HG03097 (cell line): ENCODE measurements at regions not wholly inside any gene's neighbourhood (a gene's known extent, or its start where the extent isn't known, plus 50 kb on each side); places are given as distances from the start of the nearest gene placed in this dataset.

ENCODE experiments used
- ATAC-seq: cut with Tn5 transposase; IDR thresholded peaks from one replicate; pipeline ENCODE4 v1.9.1; 2021; ENCODE audit not compliant: unreplicated experiment, low FRiP score

DNA sequence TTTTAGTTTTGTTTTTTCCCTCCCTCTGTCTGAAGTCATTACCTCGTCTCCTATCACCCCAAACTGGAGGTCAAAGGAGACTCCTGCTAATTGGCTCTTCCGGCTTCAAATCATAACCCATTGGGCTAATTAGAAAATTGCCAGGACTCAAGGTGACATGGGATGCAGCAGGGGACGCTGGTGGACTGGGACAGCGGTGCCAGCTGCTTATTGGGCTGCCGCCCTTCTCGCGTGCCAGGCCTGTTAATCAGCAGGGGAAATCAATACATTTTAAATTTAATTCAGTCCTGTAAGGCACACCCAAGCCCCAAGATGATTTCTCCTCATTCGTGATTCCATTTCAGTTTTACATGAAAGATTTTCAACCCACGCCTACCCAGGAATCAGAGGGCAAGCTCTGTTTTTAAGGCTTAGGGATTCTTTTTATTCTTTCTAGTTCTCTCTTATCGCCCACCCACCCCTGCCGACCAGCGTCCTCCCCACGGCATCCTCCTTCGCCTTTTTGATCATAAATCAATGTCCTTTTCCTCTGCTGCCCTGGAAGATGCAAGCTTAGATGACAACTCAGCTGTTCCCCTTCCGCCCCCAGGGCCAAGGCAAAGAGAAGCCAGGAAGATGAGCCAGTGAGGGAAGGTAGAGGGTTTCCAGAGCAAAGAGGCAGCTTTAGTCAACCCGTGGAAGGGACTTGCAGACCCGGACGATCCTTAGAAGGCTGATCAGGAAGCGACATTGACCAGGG is 329.6 kb downstream of the UACA start:
- no peak for ATAC-seq

DNA sequence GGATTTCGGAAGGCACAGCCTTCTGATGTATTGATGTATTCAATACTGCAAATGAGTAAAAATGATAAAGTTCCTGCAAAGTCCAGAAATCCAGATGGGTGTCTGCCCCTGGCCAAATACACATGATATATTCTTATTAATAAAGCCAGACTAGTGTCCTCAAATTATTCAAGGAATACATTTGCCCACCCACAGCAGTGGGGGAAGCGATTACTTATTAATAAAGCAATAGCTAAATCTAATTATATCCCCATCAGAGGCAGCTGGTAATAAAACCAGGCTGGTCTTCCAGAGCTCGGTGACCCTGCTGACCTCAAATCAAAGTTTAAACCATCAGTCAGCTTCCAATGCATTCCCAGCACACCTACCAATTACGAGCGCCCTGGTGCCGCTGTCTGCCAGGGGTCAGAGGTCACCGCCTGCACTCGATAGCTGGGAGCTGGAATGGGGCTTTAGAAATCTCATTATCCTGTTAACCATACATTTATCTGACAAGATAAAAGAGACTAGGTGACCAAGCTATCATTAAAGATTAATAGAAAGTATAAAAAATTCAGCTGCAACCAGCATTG is 330.3 kb downstream of the UACA start:
- ATAC-seq, result no peak

DNA sequence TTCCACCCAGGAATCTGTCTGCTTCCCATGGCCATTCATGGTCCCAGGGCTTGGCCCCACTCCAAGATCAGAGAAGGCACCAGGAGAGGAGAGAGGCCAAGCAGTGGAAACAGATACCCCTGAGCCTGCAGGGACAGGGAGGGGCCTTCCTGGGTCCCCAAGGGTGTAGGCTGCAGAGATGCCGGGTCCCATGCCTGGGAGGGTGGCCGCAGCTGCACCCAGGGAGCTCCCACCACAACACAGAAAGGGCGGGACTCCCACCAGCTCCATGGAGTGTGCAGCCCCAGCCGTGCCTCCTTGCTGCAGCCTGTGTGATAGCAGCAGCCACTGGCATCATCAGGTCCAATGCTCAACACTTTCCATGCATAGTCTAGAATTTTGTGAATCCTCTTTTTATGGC is 331.5 kb downstream of the UACA start:
- ATAC-seq, result no peak

DNA sequence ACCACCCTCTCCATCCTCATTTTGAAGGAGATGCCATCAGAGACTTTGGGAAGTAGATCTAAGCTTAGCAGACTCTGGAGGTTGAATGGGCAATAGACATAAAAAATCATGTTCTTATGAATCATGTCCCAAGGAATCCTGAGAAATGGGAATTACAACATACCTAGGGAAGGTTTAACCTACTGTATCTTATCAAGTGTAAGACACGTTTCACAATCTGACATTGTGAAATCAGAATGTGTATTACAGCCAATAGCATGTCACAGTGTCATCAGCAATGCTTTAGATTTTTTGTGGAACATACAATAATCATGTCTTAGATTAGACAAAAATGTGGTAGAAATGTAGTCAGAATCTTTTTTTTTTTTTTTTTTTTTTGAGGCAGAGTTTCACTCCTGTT is 332.4 kb upstream of the TLE3 start:
- no peak for ATAC-seq

DNA sequence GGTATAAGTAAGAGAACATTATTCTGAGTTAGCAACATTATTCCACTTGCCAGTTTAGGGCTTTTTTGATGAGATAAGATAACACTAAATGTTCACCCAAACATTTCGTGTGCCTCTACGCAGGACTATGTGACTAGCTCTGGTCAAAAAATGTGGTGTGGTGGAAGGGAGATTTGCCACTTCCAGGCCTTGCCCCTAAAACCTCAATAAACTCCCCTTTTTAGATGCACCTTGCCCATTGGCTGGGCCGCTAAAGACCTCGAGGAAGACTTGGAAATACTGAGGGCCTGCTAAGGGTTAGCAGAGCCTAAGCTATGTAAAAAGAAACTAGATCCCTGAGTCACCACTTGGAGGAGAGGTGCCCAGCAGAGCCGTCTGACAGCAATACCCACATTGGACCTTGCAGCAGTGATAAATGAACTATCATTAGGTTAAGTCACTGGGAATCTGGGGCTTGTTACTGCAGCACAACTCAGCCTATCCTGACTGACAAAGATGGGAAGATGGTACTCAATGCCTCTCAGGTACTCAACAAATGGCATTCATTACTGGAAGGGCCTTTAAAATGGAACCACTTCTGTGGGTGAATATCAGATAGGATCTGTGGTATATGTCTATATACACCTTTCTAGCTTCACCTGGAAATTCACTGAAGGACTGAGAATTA is 331.5 kb upstream of the TLE3 start:
- ATAC-seq, result no peak

DNA sequence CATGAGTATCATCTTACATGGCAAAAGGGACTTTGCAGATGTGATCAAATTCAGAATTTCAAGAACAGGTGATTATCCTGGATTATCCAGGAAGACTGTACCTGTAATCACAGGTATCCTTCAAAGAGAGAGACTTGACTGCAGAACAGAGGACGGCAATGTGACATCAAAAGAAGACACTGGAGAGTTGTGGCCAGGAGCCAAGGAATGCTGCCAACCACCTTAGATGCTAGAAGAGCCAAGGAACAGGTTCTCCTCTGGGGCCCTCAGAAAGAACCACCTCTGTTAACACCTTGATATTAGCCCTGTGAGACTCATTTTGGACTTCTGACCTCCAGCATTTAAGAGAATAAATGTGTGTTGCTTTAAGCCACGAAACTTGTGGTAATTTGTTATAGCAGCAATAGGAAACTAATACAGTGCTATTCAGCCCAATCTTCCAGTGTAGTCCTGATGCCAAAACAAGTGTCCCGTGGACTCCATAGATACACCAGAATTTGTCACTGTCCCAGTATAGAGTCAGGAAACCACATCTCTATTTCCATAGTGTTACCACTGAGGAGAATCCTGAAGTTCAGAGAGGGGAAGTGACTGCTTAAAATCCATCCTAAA is 330.6 kb upstream of the TLE3 start:
- ATAC-seq, result no peak

DNA sequence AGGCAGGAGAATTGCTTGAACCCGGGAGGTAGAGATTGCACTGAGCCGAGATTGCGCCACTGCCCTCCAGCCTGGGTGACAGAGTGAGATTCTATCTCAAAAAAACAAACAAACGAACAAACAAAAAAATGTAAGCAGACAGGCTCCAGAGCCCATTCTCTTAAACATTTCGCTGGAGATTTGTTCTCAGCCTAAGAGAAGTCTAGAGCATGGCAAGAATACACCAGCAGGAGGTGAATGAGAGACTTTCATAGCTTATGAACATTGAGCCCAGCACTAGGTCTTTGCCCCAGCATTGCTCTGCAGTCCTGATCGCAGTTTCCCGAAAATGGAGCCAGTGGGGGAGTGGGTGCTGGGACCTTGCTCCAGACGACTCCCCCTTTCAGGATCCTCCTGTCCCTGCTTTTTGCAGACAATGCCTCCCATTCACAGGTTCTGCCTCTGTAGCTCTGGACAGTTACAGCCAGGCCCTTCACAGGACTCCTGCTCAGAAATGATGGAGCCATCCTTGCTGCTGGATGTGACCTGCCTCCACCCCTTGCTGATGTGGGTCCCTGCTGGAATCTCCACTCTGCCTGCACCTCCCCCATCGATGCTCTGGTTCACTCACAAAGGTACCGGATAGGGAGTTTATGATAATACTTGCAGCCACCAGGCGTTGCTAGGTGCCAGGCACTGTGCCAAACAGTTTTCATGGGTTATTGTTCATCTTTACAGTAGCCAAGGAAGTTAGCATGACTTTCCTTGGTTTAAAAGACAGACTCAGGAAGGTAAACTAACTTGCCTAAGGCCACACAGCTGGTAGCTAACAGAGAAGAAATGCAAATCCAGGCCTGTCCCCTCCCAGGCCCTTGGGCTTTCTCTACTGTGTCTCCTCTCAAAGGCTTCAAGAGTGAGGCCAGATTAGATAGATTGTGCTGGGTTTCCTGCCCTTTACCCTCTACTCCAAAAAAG is 329.7 kb upstream of the TLE3 start:
- ATAC-seq, result no peak

DNA sequence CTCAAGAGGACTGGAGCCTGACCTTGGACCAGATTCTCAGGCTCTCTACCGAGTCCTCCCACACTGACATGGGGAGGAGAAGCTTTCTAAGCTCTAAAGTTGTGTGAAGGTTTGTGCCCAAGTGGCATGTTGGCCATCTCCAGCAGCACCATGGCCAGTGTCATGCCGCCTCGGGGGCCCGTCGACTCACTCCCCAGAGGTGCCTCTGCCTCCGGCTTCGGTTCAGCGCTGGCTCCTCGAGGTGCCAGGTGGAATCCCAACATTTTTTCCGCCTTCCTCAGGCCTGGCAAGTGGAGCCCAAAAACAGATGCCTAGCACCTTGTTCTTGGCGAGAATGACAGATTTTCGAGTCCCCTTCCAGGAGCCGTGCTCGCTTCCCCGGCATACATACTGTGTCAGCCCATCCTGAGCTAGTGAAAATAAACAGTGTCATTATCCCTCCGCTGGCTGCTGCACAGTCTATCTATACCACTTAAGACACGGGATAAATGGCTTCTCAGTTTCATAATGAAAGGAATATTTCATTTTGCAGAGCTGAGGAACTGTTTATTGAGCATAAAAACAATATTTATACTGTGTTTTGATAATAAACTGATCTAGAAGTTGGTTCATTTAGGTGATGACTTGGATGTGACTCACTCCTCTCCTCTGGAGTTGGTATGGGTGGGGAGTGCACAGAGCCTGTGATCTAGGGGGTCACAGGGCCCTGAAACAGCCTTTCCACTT is 328.5 kb upstream of the TLE3 start:
- ATAC-seq, result no peak

DNA sequence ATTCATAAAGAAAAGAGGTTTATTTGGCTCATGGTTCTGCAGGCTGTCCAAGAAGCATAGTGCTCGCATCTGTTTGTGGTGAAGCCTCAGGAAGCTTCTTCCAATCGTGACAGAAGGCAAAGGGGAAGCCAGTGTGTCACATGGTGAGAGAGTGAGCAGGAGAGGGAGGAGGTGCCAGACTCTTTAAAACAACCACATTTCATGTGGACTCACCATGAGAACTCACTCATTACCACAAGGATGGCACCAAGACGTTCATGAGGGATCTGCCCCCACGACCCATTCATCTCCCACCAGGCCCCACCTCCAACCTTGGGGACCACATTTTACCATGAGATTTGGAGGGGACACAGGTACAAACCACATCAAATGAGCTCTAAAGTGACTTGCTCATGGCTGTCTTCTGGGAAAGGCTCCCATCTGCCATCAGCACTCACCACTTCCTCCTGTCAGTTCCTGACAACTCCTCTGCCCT is 327.3 kb upstream of the TLE3 start:
- ATAC-seq, result no peak

DNA sequence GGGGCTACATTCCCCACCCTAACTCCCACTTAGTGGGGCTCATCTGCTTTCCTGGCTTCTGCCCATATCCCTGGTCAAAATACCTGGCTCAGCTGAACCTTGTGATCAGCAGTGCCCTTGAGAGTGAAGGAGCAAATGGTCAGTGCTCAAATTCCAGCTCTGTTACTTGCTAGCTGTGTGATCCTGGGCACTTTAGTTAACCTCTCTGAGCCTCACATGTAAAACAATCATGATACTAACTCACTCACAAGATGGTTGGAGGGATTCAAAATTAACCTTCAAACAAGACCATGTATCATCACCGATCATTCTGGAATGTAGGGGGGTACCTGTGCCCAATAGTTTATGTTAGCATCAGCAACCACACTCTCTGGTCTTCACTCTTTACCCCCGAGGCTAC is 325.6 kb upstream of the TLE3 start:
- no peak for ATAC-seq

DNA sequence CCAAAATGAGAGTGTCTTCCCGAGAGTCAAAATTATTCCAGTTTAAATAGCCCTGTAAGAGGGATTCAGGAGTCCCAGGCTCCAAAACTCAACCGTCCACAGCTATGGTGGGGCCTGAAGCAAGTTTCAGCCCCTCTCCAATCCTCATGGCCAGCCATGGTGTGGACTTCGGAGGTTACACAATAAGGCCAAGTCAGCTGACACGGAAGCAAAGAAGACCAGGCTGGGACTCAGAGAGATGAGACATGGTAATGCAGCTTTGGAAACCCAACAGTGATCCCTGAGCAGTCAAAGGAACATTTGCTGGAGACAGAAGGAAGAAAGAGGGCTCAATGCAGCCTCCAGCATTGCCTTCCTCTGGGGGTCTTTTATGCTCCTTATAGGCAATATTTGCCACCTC is 324.6 kb upstream of the TLE3 start:
- ATAC-seq, result no peak

DNA sequence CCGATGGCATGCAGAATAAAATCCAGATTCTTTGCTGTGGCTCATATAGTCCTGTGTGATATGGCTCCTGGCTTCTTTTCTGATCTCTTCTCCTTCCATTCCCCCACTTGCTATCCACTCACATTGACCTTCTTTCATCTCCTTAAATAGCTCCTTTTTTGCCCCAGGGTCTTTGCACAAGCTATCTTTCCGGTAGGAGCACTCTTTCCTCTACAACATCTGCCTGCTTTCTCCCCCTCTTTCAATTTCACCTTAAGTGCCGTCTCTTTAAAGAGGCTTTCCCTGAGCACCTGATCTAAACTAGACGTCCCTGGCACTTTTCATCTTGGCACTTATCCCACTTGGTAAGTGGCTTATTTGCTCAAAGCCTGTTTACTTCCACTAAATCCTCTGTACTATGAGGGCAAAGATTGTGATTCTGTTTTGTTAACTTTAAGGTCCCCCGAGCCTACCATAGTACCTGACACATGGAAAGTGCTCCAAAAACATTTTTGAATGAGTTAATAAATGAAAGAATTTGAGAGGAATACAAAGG is 323.3 kb upstream of the TLE3 start:
- ATAC-seq, result no peak

DNA sequence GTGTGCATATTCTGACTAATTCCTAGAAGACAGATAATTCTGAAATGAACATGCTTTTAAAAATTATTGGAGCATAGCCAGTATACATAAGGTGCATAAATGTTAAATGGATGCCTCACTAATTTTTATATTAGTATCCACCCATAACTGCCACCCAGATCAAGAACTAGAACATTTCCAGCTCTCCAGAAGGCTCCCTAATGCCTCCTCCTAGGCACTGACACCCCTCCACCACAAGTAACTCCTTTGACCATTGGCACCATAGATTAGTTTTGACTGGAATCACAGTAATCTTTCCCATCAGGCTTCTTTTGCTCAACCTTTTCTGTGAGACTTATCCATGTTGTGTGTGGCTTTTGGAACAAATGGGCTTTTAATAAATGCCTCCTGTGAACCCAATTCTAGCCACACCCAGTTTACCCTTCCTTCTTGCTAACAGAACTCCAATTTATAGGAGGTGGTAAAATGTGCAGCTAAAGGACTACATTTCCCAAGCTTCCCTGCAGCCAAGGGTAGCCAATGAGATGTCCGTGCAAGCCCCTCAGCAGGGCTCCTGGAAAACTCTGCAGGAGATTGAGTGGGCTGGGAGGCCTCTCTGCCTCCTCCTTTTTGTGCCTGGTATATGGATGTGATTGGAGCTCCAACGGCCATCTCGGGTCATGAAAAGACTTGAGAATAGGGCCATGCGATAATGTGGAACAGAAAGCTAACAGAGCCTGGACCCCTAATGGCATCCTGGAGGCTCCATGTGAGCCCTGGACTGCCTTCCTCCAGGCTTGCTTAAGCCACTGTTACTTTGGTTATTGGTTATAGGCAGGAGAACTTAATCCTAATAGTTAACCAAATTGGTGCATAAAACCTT is 322.6 kb upstream of the TLE3 start:
- ATAC-seq, result no peak

DNA sequence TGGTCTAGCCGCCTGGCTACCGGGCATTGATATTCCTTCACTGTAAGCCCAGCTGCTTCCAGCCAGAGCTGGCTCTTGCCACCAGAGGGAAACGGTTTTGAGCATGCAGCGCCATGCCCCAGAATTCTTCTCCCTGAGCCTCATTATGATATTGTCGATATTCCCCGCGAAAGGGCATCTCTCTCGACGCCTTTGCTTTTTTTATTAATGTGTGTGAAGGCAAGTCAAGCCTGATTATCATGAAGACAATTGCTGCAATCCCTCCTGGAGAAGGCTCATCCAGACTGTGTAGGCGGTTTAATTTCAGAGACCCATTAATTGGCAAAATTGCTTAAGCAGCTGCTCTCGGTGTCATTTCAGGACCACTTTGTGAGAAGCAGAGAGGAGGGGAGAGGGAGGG is 321.2 kb upstream of the TLE3 start:
- no peak for ATAC-seq

DNA sequence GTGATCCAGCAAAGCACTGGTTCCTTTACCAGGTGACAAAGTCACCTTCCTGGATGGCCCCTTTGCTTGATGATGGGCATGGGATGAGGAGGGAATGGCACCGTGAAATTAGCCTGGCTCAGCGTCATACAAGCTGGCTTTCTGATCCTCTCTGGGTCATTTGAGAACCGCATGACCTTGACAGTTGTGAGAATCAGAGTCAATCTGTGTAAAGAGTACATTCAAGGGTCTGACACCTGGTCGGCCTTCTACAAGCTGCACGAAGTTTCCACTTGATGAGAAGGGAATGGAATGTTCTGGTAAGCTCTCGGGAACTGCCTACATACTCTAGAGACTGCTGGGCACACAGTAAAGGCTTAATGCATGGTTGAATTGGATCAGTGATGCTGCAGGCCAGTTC is 319.8 kb upstream of the TLE3 start:
- no peak for ATAC-seq

DNA sequence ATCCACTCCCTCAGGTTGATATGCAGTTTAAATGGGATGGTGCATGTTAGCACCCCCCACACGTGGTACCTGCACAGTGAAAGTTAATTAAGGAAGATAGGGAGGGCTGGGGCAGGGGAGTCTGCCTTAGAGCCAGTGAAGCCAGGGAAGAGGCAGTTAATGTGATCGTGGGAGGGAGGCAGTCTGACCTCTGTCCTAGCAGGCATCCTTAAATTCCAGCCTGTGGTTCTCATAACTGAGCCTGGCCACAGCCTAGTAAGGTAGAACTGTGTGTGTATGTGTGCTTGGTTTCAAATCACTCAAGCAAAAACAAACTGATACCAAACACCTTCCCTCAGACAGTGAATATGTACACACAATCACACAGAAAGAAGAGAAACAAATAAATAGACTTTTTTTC is 319.1 kb upstream of the TLE3 start:
- no peak for ATAC-seq

DNA sequence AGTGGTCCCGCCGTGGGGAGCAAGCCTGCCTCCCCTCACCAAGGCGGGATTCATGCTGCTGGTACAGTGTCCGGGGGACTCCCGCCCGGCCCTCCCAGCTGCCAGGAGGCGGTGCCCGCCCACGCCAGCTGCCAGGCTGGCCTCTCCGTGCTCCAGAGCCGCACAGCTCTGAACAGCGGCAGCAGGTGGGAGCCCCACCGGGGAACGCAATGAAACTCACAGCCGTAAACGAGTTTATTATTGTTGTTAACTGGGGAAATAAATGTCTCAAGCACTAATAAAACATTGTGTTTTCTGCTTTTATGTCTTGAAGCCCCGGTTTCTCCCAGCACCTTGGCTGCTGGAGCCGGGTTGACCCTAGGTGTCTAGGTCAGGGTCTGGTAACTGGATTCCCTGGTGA is 317.7 kb upstream of the TLE3 start:
- ATAC-seq, result no peak

DNA sequence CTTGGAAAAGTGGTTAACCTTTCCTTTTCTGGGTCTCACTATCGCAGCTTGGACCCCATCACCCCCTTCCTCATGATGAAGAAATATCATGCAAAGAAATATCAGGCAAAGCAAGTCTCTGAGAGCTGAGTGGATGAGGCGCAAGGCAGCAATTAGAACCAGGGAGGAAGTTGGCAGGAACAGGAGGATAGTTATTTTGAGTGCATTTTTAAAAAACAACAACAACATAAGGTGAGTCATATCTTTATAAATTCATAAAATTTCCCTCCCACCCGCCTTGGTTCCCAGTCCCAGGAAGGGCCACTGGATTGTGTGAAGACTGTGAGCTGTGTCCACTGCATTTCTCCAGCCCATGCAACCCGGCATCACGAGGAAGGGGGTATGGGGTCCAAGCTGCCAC is 316.9 kb upstream of the TLE3 start:
- no peak for ATAC-seq

DNA sequence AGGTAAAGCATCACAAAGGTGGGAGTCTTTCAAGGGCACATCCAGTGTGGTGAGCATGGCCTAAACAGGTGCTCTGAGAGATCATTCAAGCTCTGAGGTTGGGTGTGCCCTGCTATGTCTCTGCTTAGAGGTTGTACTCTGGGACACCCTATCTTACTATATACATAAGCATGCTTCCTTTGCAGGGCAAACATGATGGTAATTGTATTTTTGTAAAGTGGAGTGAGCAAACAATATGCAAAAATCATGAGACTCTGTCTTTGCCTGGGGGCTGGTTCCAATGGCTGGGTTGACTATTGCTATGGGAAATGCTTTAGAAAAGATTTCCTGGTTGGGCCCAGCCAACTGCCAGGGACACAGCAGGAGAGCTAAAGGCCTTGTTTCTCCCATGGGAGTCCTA is 315.1 kb upstream of the TLE3 start:
- no peak for ATAC-seq
